ENCODE measurements at regions not wholly inside any gene's neighbourhood (a gene's known extent, or its start where the extent isn't known, plus 50 kb on each side); places are given as distances from the start of the nearest gene placed in this dataset.

DNA sequence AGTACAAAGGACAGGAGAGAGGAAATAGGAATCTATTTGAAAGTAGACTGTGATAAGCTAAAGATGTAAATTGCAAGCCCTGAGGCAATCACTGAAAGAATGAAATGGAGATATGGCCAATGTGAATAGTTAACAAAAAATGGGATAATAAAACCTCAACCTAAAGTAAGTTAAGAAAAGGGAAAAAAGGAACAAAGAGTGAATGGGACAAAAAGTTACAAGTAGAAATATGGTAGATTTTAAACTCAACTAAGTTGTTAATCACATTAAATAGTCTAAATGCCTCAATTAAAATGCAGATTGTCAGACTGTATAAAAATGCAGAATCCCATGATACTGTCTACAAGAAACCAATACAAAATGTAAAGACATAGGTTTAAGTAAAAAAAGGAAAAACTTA is 165.2 kb upstream of the RBMS1 start:
- Histone ChIP-seq H3K4me3 (no peak overlapping the region), H3K27ac (no peak overlapping the region)
- DNase-seq (ENCODE audit: low spot score) = no peak
- TF ChIP-seq, protein P1, sequence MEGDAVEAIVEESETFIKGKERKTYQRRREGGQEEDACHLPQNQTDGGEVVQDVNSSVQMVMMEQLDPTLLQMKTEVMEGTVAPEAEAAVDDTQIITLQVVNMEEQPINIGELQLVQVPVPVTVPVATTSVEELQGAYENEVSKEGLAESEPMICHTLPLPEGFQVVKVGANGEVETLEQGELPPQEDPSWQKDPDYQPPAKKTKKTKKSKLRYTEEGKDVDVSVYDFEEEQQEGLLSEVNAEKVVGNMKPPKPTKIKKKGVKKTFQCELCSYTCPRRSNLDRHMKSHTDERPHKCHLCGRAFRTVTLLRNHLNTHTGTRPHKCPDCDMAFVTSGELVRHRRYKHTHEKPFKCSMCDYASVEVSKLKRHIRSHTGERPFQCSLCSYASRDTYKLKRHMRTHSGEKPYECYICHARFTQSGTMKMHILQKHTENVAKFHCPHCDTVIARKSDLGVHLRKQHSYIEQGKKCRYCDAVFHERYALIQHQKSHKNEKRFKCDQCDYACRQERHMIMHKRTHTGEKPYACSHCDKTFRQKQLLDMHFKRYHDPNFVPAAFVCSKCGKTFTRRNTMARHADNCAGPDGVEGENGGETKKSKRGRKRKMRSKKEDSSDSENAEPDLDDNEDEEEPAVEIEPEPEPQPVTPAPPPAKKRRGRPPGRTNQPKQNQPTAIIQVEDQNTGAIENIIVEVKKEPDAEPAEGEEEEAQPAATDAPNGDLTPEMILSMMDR (IDR thresholded peaks at IDR 0.05) = no peak

DNA sequence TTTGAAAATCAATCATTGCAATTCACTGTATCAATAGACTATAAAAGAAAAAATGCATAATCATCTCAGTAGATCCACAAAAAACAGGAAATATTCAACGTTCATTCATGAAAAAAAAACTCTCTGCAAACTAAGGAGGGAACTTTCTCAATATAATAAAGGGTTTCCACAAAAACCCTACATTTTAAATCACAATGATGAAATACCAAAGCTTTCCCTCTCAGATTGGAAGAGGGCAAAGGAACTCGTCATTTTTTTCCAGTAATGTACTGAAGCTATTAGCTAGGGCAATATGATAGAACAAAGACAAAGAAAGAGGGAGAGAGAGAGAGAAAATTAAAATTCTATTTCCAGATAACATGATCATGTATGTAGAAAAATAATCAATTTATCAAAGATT is 167.1 kb upstream of the RBMS1 start:
- H3K4me3 ChIP-seq = no peak overlapping the region
- TF ChIP-seq, protein P1 (IDR thresholded peaks at IDR 0.05) = no peak
- no peak for DNase-seq (ENCODE audit: low spot score)
- no peak overlapping the region for H3K27ac ChIP-seq

DNA sequence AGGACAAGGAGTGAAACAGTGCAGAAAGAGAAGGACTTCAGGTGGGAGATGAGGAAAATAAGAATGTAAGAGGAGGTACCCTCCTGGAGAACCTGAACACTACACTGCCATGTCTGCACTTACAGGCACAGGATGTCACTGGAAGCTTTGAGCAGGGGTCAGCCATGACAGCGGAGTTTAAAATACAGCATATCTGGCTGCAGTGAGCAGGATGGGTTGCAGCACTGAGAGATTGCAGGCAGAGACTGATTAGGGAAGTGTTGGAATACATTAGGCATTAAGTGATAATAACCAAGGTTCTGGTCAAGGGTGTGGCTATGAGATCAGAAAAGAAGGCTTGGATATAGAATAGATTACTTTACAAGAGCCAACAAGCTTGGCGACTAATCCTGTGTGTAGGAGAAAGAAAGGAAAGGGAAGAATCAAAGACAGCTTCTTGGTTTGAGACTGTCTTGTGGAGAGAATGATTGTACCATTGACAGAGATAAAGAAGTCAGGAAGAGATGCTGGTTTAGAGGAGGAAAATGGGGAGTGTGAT is 171.1 kb upstream of the RBMS1 start:
- peak overlapping the region in 1 of 2 donors; percentile 25 for H3K27ac ChIP-seq
- no peak for DNase-seq (ENCODE audit: low spot score)
- TF ChIP-seq, protein P1 (IDR thresholded peaks at IDR 0.05) = no peak
- H3K4me3 ChIP-seq = no peak overlapping the region

DNA sequence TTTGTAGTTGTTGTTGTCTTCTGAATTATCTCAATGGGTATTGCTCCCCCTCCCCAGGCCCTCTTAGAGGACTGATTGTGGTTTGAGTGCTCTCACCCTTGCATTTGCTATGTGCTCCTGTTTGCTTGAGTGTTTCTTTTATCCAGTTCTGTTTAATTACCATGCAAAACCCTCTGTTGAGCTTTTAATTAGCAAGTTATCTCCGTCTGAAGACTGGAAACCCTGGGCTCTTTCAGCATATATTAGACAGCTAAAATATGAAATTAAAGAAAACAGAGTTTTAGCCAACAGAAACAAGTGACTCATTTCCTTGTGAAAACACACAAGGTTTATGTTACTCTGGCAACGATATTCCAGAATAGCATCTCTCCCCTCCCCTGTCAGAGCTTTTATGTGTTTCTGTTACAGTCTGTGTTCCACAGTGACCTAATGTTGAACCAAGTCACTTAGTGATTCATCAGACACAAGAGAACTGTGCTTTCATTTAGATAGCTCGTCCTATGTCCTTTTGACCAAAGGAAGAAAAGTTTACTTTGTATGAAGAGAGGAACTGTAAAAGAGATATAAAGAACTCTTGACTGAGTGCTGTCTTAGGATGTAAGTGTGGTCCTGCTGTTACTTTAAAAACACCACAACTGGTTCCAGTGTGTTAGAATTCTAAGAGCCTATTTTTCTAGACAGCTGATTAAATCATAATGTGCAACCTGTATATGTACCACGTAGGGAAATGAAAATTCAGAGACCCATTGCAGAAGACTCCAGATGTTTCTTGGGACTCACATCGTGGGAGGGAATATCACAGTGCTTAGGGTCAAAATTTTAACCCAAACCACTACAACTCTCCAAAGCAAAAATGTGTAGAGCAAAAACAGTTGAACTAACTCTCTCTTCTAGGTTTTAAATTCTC is 172.8 kb upstream of the RBMS1 start:
- TF ChIP-seq, protein P1 (IDR thresholded peaks at IDR 0.05) = no peak
- H3K27ac ChIP-seq = peak overlapping the region; percentile 73 to 79
- peak overlapping the region; percentile 39 for H3K4me3 ChIP-seq
- no peak for DNase-seq (ENCODE audit: low spot score)

DNA sequence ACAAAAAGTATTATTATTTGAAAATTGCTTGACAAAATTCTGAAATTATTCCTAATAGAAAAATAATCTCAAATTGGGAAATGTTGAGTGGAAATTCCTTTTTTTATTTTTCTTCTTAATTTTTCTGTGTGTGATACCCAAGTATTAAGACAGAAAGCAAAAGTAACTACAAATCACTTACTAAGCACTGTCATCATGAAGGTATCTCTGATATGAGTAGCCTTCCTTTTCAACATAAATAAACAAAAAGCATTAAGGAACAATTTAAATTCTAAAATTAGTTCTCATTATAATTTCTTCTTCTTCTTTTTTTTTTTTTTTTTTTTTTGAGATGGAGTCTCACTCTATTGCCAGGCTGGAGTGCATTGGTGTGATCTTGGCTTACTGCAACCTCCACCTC is 174.2 kb upstream of the RBMS1 start:
- Histone ChIP-seq H3K4me3 (no peak overlapping the region), H3K27ac (no peak overlapping the region)
- TF ChIP-seq, protein P1 (IDR thresholded peaks at IDR 0.05) = no peak
- no peak for DNase-seq (ENCODE audit: low spot score)

DNA sequence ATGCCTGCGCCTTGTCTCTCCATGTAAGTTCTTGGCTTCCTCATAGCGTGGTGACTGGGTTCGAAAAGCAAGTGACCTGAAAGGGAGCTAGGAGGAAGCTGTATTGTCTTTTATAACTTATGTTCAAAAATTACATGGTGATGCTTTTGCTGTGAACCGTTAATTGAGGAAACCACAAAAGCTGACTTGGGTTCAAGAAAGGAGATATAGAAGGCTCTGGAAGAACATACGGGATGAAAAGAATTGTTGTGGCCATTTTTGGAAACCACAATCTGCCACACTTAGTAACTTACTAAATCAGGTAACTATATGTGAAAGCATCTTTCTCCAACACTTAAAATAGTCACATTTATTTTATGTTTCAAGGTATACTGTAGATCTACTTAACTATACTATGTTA is 177.0 kb upstream of the RBMS1 start:
- TF ChIP-seq, protein P1 (IDR thresholded peaks at IDR 0.05) = no peak
- no peak overlapping the region for H3K4me3 ChIP-seq

DNA sequence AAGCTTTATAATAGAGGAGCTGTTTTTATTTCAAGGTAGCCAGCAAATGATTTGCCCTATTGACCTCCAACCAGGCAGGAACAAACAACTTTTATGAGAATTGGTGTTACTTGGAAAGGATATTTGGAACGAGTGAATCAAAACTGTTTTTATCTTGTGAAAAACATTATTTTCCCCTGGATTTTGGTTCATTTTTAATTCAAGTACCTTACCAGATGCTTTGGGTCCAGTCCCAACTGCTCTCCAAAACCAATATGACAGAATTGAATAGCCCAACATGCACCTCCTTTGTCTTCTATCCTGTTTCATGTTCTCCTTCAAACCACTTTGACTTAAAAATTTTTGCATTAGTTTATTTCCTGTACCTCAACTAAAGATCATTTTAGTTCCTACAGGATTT is 178.6 kb upstream of the RBMS1 start:
- DNase-seq (ENCODE audit: low spot score) = no peak
- Histone ChIP-seq H3K4me3 (no peak overlapping the region), H3K27ac (no peak overlapping the region)
- TF ChIP-seq, protein P1 (IDR thresholded peaks at IDR 0.05) = no peak

More for the DNA sequence above, 177.0 kb upstream of the RBMS1 start:
- no peak for DNase-seq (ENCODE audit: low spot score)
- no peak overlapping the region for H3K27ac ChIP-seq

All from coronary artery (tissue), 2 donors.